LNCAP (cell line): ENCODE measurements at regions not wholly inside any gene's neighbourhood (a gene's known extent, or its start where the extent isn't known, plus 50 kb on each side); places are given as distances from the start of the nearest gene placed in this dataset.

Experiments used
- TF ChIP-seq, protein P1 (sequence below): fragments of 450-650 bp; IDR thresholded peaks from 2 replicates; pipeline ENCODE4 v1.5.1; 2017; ENCODE audit warnings: mild to moderate bottlenecking

DNA sequence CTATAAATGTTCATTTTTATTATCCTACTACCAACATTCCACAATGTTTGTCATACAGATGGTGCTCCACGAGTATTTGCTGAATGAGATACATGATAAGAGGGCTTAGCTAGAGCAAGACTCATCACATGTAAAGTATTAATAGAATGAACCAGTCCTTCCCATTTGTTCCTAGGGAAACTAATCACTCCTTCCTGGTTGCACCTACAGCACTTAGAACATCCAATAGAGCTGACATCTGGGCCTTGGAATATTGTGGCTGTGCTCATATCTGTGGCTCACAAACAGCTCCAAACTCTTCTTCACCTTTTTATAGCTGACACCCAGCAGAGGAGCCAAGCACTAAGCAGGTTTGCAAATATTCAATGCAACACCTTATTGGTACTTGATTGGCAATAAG is 91.9 kb upstream of the C1GALT1 start:
- TF ChIP-seq, protein P1, sequence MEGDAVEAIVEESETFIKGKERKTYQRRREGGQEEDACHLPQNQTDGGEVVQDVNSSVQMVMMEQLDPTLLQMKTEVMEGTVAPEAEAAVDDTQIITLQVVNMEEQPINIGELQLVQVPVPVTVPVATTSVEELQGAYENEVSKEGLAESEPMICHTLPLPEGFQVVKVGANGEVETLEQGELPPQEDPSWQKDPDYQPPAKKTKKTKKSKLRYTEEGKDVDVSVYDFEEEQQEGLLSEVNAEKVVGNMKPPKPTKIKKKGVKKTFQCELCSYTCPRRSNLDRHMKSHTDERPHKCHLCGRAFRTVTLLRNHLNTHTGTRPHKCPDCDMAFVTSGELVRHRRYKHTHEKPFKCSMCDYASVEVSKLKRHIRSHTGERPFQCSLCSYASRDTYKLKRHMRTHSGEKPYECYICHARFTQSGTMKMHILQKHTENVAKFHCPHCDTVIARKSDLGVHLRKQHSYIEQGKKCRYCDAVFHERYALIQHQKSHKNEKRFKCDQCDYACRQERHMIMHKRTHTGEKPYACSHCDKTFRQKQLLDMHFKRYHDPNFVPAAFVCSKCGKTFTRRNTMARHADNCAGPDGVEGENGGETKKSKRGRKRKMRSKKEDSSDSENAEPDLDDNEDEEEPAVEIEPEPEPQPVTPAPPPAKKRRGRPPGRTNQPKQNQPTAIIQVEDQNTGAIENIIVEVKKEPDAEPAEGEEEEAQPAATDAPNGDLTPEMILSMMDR: no peak

GRCh38 chr7:7098280-7098818 is 84.0 kb upstream of the C1GALT1 start:
- TF ChIP-seq, protein P1: no peak

- TF ChIP-seq, protein P1: no peak
Measured at GRCh38 chr7:7099584-7100014, 82.7 kb upstream of the C1GALT1 start.

DNA sequence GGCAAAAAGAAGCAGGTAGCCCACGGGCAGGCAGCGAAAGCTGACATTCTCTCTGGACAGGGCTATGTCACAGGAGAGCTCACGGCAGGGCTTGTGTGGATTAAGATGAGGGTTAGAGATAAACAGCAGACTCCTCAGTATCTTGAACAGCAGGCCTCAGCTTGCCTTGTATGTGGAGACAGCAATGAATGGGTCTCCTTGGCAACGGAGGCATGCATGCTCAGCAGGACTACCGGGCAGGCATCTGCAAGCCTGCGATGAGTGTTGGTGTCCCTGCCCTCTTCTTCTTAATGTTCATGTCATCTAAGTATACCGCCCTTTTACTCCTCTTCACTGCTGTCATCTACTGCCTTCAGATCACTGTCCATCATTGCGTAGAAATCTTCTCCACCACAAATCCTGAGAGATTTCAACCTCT is 81.9 kb upstream of the C1GALT1 start:
- TF ChIP-seq, protein P1: no peak

DNA sequence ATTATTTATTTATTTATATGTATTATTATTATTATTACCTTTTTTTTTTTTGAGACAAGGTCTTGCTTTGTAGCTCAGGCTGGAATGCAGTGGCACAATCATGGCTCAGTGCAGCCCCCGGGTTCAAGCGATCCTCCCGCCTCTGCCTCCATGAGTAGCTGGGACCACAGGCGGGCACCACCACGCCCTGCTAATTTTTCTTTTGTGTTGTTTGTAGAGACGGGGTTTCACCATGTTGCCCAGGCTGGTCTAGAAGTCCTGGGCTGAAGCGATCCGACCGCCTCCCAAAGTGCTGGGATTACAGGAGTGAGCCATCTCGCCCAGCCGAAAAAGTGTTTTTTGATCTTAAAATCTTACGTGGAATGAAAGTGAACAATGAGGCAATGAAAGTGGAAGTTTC is 79.4 kb upstream of the C1GALT1 start:
- TF ChIP-seq, protein P1: no peak

GRCh38 chr7:7103343-7104313 is 78.7 kb upstream of the C1GALT1 start:
- TF ChIP-seq, protein P1: peak; percentile 67

- TF ChIP-seq, protein P1: no peak
Measured at GRCh38 chr7:7104314-7104698, 78.0 kb upstream of the C1GALT1 start.
